HEK293T (cell line): ENCODE measurements at regions not wholly inside any gene's neighbourhood (a gene's known extent, or its start where the extent isn't known, plus 50 kb on each side); places are given as distances from the start of the nearest gene placed in this dataset.

Source experiments
- BHLHE40 ChIP-seq: fragments of 450-650 bp; IDR thresholded peaks from 2 replicates; pipeline ENCODE4 v1.6.1; 2016; ENCODE audit warnings: mild to moderate bottlenecking, moderate library complexity, borderline replicate concordance
- ELF4 ChIP-seq: fragments of 450-650 bp; IDR thresholded peaks from 2 replicates; pipeline ENCODE4 v1.6.1; 2017; ENCODE audit warnings: antibody characterized with exemption
- FOXA1 ChIP-seq: fragments of 450-650 bp; IDR thresholded peaks from 2 replicates; pipeline ENCODE4 v1.6.1; 2016; ENCODE audit warnings: mild to moderate bottlenecking
- FOXK2 ChIP-seq: fragments of 450-650 bp; IDR thresholded peaks from 2 replicates; pipeline ENCODE4 v1.6.1; 2016; ENCODE audit warnings: mild to moderate bottlenecking
- FOXM1 ChIP-seq: fragments of 450-650 bp; IDR thresholded peaks from 2 replicates; pipeline ENCODE4 v1.6.1; 2017; ENCODE audit warnings: mild to moderate bottlenecking, borderline replicate concordance
- SP1 ChIP-seq: fragments of 450-650 bp; IDR thresholded peaks from 2 replicates; pipeline ENCODE4 v1.6.1; 2017
- SUZ12 ChIP-seq: fragments of 450-650 bp; IDR thresholded peaks from 2 replicates; pipeline ENCODE4 v1.6.1; 2016; ENCODE audit warnings: mild to moderate bottlenecking
- TARDBP ChIP-seq: fragments of 450-650 bp; IDR thresholded peaks from 2 replicates; pipeline ENCODE4 v1.6.1; 2016
- ZNF384 ChIP-seq: fragments of 450-650 bp; IDR thresholded peaks from 2 replicates; pipeline ENCODE4 v1.6.1; 2016

DNA sequence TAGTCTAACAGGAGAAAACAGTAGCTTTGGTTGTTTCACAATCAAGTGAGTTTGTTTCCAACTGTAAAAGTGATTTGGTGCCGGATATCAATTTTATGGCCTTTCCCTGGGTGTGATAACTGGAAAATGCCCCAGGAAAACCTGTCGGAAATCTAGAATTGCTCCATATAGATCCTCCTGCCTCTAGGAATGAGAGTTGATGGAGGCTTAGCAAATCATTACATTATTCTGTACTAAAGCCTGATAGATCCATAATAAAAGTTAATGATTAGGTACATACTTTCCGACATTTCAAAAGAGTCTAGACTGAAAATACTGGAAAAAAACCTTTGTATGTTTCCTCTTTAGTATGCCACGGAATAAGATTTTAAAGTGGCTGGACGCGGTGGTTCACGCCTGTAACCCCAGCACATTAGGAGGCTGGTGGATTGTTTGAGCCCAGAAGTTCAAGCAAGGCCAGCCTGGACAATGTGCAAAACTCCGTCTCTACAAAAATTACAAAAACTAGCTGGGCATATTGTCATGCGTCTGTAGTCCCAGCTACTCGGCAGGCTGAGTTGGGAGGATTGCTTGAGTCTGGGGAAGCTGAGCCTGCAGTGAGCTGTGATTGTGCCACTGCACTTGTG lies 70.0 kb upstream of the SLC45A1 start:
- TF ChIP-seq ZNF384 = no peak
- TF ChIP-seq TARDBP = no peak
- TF ChIP-seq SP1 = no peak
- TF ChIP-seq ELF4 = no peak
- TF ChIP-seq FOXM1 = no peak
- no peak for TF ChIP-seq FOXK2
- TF ChIP-seq FOXA1 = no peak
- no peak for TF ChIP-seq BHLHE40
- TF ChIP-seq SUZ12 = no peak
